ENCODE measurements at regions not wholly inside any gene's neighbourhood (a gene's known extent, or its start where the extent isn't known, plus 50 kb on each side); places are given as distances from the start of the nearest gene placed in this dataset.

DNA sequence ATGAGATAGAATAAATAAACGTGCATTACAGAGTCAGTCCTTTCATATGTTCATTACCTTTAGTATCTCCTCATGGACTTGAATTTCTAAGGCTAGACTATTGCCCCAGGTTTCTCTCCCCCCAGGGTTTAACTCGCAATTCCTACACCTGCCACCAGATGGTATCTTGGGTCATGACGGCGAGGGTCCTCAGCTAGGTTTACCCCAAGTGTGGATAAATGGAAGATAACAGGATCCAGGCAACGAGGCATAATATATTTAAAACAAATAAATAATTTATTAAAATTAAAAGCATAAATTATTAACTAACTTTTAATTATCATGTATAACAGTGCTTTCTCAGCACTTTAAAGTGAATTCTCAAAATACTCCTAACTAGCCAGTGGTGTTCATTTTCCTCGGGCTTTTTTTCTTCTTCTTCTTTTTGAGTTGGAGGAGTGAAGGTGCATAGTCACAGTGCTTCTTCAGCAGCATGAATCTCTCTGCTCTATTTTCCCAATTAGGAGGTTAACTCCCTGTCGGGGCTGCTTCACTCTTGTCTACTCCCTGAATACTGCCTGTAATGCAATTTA is 243.5 kb upstream of the CAND1 start:
- no peak overlapping the region for H3K4me3 ChIP-seq (ENCODE audit: control insufficient read depth, low read depth, low read length)
- TF ChIP-seq, protein P1, sequence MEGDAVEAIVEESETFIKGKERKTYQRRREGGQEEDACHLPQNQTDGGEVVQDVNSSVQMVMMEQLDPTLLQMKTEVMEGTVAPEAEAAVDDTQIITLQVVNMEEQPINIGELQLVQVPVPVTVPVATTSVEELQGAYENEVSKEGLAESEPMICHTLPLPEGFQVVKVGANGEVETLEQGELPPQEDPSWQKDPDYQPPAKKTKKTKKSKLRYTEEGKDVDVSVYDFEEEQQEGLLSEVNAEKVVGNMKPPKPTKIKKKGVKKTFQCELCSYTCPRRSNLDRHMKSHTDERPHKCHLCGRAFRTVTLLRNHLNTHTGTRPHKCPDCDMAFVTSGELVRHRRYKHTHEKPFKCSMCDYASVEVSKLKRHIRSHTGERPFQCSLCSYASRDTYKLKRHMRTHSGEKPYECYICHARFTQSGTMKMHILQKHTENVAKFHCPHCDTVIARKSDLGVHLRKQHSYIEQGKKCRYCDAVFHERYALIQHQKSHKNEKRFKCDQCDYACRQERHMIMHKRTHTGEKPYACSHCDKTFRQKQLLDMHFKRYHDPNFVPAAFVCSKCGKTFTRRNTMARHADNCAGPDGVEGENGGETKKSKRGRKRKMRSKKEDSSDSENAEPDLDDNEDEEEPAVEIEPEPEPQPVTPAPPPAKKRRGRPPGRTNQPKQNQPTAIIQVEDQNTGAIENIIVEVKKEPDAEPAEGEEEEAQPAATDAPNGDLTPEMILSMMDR (conservative IDR thresholded peaks at IDR 0.05; ENCODE audit: control insufficient read depth, insufficient read depth, low read depth, low read length), result peak; percentile 79
- DNase-seq (ENCODE audit: low read depth), result peak; percentile 21

GRCh38 chr12:67026487-67027246 is 242.5 kb upstream of the CAND1 start:
- H3K4me3 ChIP-seq (ENCODE audit: control insufficient read depth, low read depth, low read length), result no peak overlapping the region
- TF ChIP-seq, protein P1 (conservative IDR thresholded peaks at IDR 0.05; ENCODE audit: control insufficient read depth, insufficient read depth, low read depth, low read length), result no peak
- DNase-seq (ENCODE audit: low read depth), result no peak

- no peak overlapping the region for H3K4me3 ChIP-seq (ENCODE audit: control insufficient read depth, low read depth, low read length)
- TF ChIP-seq, protein P1 (conservative IDR thresholded peaks at IDR 0.05; ENCODE audit: control insufficient read depth, insufficient read depth, low read depth, low read length), result no peak
- DNase-seq (ENCODE audit: low read depth), result no peak
Measured at GRCh38 chr12:67028529-67028928, 240.6 kb upstream of the CAND1 start.

- no peak overlapping the region for H3K4me3 ChIP-seq (ENCODE audit: control insufficient read depth, low read depth, low read length)
- DNase-seq (ENCODE audit: low read depth), result no peak
- TF ChIP-seq, protein P1 (conservative IDR thresholded peaks at IDR 0.05; ENCODE audit: control insufficient read depth, insufficient read depth, low read depth, low read length), result no peak
Measured at GRCh38 chr12:67034110-67034879, 234.9 kb upstream of the CAND1 start.

DNA sequence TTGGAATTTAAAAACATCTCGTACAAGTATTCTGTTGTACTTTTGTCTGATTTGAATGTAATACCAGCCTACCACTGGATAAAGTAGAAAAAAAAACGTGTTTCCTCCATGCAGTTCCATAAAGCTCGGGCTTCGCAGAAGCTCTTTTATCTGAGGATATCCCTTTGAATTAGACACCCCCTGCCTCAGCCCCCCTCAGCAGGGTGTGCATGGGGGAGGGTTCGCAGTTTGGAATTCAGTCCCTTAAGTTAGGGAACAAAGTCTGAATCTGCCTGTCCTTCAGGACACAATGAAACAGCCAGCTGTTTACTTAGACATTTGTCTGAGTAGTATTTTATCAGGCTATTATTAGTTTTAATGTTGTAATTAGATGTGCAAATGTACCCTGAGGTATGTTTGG is 234.0 kb upstream of the CAND1 start:
- TF ChIP-seq, protein P1 (conservative IDR thresholded peaks at IDR 0.05; ENCODE audit: control insufficient read depth, insufficient read depth, low read depth, low read length), result no peak
- DNase-seq (ENCODE audit: low read depth), result no peak
- no peak overlapping the region for H3K4me3 ChIP-seq (ENCODE audit: control insufficient read depth, low read depth, low read length)

DNA sequence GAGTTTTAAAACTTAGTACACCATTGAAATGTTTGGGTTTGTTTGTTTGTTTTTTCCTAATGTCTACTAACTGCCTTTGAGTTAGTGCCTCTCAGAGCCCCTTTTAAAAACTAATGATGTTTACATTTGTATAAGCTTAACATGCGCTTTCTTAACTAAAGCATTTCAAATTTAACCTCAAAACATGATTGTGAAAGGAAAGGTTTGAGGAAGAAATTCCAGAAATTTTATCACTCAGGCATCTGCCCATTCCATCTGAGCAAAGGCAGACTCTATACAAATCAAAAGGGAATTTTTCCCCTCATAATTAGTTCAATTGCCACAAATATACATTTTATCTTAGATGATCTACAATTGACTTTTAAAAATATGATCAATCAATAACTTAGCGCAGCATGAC is 230.7 kb upstream of the CAND1 start:
- no peak overlapping the region for H3K4me3 ChIP-seq (ENCODE audit: control insufficient read depth, low read depth, low read length)
- TF ChIP-seq, protein P1 (conservative IDR thresholded peaks at IDR 0.05; ENCODE audit: control insufficient read depth, insufficient read depth, low read depth, low read length), result no peak
- DNase-seq (ENCODE audit: low read depth), result no peak

Measured in fibroblast of mammary gland (primary cell).